Astrocyte (in vitro differentiated cells and primary cell): ENCODE measurements at regions not wholly inside any gene's neighbourhood (a gene's known extent, or its start where the extent isn't known, plus 50 kb on each side); places are given as distances from the start of the nearest gene placed in this dataset.

Source experiments
- CTCF ChIP-seq: IDR thresholded peaks from 2 replicates; pipeline ENCODE4 v1.5.1; 2011; ENCODE audit warnings: low read depth, mild to moderate bottlenecking, inconsistent platforms, low read length, moderate library complexity; ENCODE audit not compliant: insufficient read depth
- EZH2 ChIP-seq: IDR thresholded peaks from 2 replicates; pipeline ENCODE4 v1.6.1; 2012; ENCODE audit warnings: mild to moderate bottlenecking, low read length, inconsistent platforms; ENCODE audit not compliant: insufficient read depth

GRCh38 chr12:105523164-105524057, 192.9 kb downstream of the C12orf75 start:
- no peak for TF ChIP-seq CTCF
- no peak for TF ChIP-seq EZH2
